ENCODE measurements at regions not wholly inside any gene's neighbourhood (a gene's known extent, or its start where the extent isn't known, plus 50 kb on each side); places are given as distances from the start of the nearest gene placed in this dataset.

GRCh38 chr13:31955741-31956140 is 75.8 kb upstream of the FRY start:
- ATAC-seq (ENCODE audit: low FRiP score) = no peak
- no peak for TF ChIP-seq CTCF (IDR thresholded peaks at IDR 0.05)
- DNase-seq (ENCODE audit: low spot score) = no peak

GRCh38 chr13:31956980-31957644 is 74.5 kb upstream of the FRY start:
- DNase-seq (ENCODE audit: low spot score) = no peak
- no peak for TF ChIP-seq CTCF (IDR thresholded peaks at IDR 0.05)
- no peak for ATAC-seq (ENCODE audit: low FRiP score)

GRCh38 chr13:31957772-31958171 is 73.8 kb upstream of the FRY start:
- no peak for TF ChIP-seq CTCF (IDR thresholded peaks at IDR 0.05)
- no peak for ATAC-seq (ENCODE audit: low FRiP score)
- no peak for DNase-seq (ENCODE audit: low spot score)

GRCh38 chr13:31962731-31963370 is 68.7 kb upstream of the FRY start:
- no peak for ATAC-seq (ENCODE audit: low FRiP score)
- DNase-seq (ENCODE audit: low spot score) = no peak
- TF ChIP-seq CTCF (IDR thresholded peaks at IDR 0.05) = no peak

GRCh38 chr13:31963631-31964030 is 67.9 kb upstream of the FRY start:
- TF ChIP-seq CTCF (IDR thresholded peaks at IDR 0.05) = no peak
- DNase-seq (ENCODE audit: low spot score) (no peak), ATAC-seq (ENCODE audit: low FRiP score) (no peak)

- no peak for ATAC-seq (ENCODE audit: low FRiP score)
- DNase-seq (ENCODE audit: low spot score) = no peak
- no peak for TF ChIP-seq CTCF (IDR thresholded peaks at IDR 0.05)
Observed at GRCh38 chr13:31964168-31964567, 67.4 kb upstream of the FRY start.

Measured in omental fat pad (tissue), 3 donors.